WTC11 (cell line): ENCODE measurements at regions not wholly inside any gene's neighbourhood (a gene's known extent, or its start where the extent isn't known, plus 50 kb on each side); places are given as distances from the start of the nearest gene placed in this dataset.

ENCODE experiments used
- ATAC-seq: fragments of 200-7000 bp; cut with Tn5 transposase; 2 replicates; pipeline ENCODE4 v1.10.0; 2021; ENCODE audit warnings: mild to moderate bottlenecking, moderate library complexity
- CTCF ChIA-PET: fragments of 300-600 bp; sonication (Branson Sonifier 250); formaldehyde crosslinking; loops from one replicate; lab custom pipeline; 2021; ENCODE audit warnings: antibody characterized with exemption; lab: Charles Lee
- POLR2A ChIA-PET: fragments of 350-600 bp; sonication (Branson Sonifier 250); formaldehyde crosslinking; loops from one replicate; lab custom pipeline; 2021; ENCODE audit warnings: antibody characterized with exemption; lab: Charles Lee
- DNase-seq: peaks from one replicate; pipeline ENCODE4 v3.0.0; 2021; ENCODE audit warnings: low spot score
- H3K27ac Mint-ChIP-seq: 2 replicates; pipeline ENCODE4 v1.8.0; 2021; ENCODE audit warnings: mixed read lengths
- H3K27me3 Mint-ChIP-seq: 2 replicates; pipeline ENCODE4 v1.8.0; 2021; ENCODE audit warnings: low read depth, mild to moderate bottlenecking, moderate library complexity, mixed read lengths
- H3K36me3 Mint-ChIP-seq: 2 replicates; pipeline ENCODE4 v1.8.0; 2021; ENCODE audit warnings: mixed read lengths
- H3K4me1 Mint-ChIP-seq: 2 replicates; pipeline ENCODE4 v1.8.0; 2022; ENCODE audit warnings: mixed read lengths
- H3K4me3 Mint-ChIP-seq: 2 replicates; pipeline ENCODE4 v1.8.0; 2021; ENCODE audit warnings: mild to moderate bottlenecking, moderate library complexity, mixed read lengths
- H3K9me3 Mint-ChIP-seq: 2 replicates; pipeline ENCODE4 v1.8.0; 2021; ENCODE audit warnings: mixed read lengths
- ETV6 ChIP-seq: sonication (generic); formaldehyde crosslinking; IDR thresholded peaks from 2 replicates; pipeline ENCODE4 v1.8.1; 2022; ENCODE audit warnings: mild to moderate bottlenecking, missing genetic modification reagents
- GABPB1 ChIP-seq: sonication (generic); formaldehyde crosslinking; IDR thresholded peaks from 2 replicates; pipeline ENCODE4 v1.8.1; 2023; ENCODE audit warnings: mild to moderate bottlenecking, missing genetic modification reagents
- GRHL2 ChIP-seq: fragments of 250-450 bp; sonication (Bioruptor Pico); IDR thresholded peaks from 2 replicates; pipeline ENCODE4 v1.8.0; 2022; ENCODE audit warnings: mild to moderate bottlenecking, moderate library complexity; ENCODE audit not compliant: insufficient replicate concordance, severe bottlenecking
- GTF2I ChIP-seq: fragments of 250-450 bp; sonication (Bioruptor Pico); conservative IDR thresholded peaks from 2 replicates; pipeline ENCODE4 v1.4.0; 2021; ENCODE audit warnings: mild to moderate bottlenecking
- JUN ChIP-seq: sonication (generic); formaldehyde crosslinking; IDR thresholded peaks from 2 replicates; pipeline ENCODE4 v1.8.0; 2023; ENCODE audit warnings: mild to moderate bottlenecking, missing genetic modification reagents
- NFYB ChIP-seq: sonication (generic); formaldehyde crosslinking; conservative IDR thresholded peaks from 2 replicates; pipeline ENCODE4 v1.8.0; 2022; ENCODE audit warnings: low read depth, missing genetic modification reagents
- NR2C2 ChIP-seq: sonication (generic); formaldehyde crosslinking; IDR thresholded peaks from 2 replicates; pipeline ENCODE4 v1.8.0; 2022; ENCODE audit warnings: mild to moderate bottlenecking, missing genetic modification reagents
- TP53 ChIP-seq: sonication (generic); formaldehyde crosslinking; IDR thresholded peaks from 2 replicates; pipeline ENCODE4 v1.8.1; 2023; ENCODE audit warnings: mild to moderate bottlenecking, missing genetic modification reagents
- ZBTB21 ChIP-seq: sonication (generic); formaldehyde crosslinking; IDR thresholded peaks from 2 replicates; pipeline ENCODE4 v1.8.1; 2023; ENCODE audit warnings: mild to moderate bottlenecking, missing genetic modification reagents, borderline replicate concordance
- ZNF416 ChIP-seq: fragments of 250-450 bp; sonication (Bioruptor Pico); IDR thresholded peaks from 2 replicates; pipeline ENCODE4 v1.9.0; 2021; ENCODE audit warnings: mild to moderate bottlenecking, inconsistent platforms
- ZNF671 ChIP-seq: fragments of 250-450 bp; sonication (Bioruptor Pico); IDR thresholded peaks from 2 replicates; pipeline ENCODE4 v1.8.0; 2021; ENCODE audit warnings: mild to moderate bottlenecking
- TF ChIP-seq, protein P1 (sequence below): fragments of 250-450 bp; sonication (Bioruptor Pico); IDR thresholded peaks from 2 replicates; pipeline ENCODE4 v1.8.0; 2021; ENCODE audit warnings: mild to moderate bottlenecking
- TF ChIP-seq, protein P2 (sequence below): sonication (generic); formaldehyde crosslinking; IDR thresholded peaks from 2 replicates; pipeline ENCODE4 v1.8.1; 2023; ENCODE audit warnings: mild to moderate bottlenecking, missing genetic modification reagents, moderate library complexity
- TF ChIP-seq, protein P3 (sequence below): fragments of 250-450 bp; sonication (Bioruptor Pico); IDR thresholded peaks from 2 replicates; pipeline ENCODE4 v1.9.0; 2021; ENCODE audit warnings: mild to moderate bottlenecking, borderline replicate concordance
- TF ChIP-seq, protein P4 (sequence below): sonication (generic); formaldehyde crosslinking; IDR thresholded peaks from 2 replicates; pipeline ENCODE4 v1.8.0; 2022; ENCODE audit warnings: mild to moderate bottlenecking, missing genetic modification reagents
- TF ChIP-seq, protein P5 (sequence below): sonication (generic); formaldehyde crosslinking; IDR thresholded peaks from 2 replicates; pipeline ENCODE4 v1.8.1; 2023; ENCODE audit warnings: mild to moderate bottlenecking, missing genetic modification reagents, moderate library complexity

DNA sequence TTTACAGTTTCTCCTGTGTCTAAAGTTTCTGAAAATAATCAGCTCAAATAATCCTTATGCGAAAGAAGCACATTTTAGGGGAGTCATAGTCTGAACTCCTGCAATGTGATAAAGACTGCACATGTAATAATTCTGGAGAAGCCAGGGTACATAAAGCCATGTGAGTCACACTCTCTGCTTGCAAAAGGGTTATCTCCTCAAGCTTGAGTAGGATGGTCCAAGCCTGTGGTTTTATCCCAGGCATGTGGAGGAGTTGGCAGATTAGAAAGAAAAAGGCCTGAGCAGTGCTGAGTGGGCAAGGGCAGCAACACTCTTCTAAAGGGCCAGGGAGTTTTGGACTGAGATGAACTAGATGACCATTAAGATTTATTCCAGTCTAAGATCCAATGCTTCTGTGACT lies 220.4 kb downstream of the RHOU start:
- no peak overlapping the region for H3K27ac Mint-ChIP-seq
- no peak for TF ChIP-seq JUN (CRISPR knock-in tag)
- H3K27me3 Mint-ChIP-seq: no peaks in the 10 kb centered on the region
- peaks cover 15% of the 10 kb centered on the region for H3K9me3 Mint-ChIP-seq
- no peak for ATAC-seq
- H3K36me3 Mint-ChIP-seq: no peaks in the 10 kb centered on the region
- peaks cover 8% of the 10 kb centered on the region; the same call in 1 of the 2 replicates for H3K4me1 Mint-ChIP-seq
- POLR2A ChIA-PET: no interaction called here
- no peak for DNase-seq
- CTCF ChIA-PET: no interaction called here
- H3K4me3 Mint-ChIP-seq: no peak overlapping the region

DNA sequence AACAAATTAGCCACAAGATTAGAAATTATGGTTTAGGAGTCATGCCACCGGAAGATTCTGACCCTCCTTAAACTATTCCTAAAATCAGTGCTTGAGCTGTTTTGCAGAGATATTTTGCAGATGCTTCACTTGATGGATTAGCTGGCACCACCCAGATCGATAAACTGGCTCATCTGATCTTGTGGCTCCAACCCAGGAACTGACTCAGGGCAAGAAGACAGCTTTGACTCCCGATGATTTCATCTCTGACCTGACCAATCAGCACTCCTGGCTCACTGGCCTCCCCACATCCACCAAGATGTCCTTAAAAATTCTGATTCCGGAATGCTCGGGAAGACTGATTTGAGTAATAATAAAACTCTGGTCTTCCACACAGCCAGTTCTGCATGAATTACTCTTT lies 221.6 kb downstream of the RHOU start:
- Mint-ChIP-seq H3K4me3 (no peak overlapping the region), H3K27ac (no peak overlapping the region), H3K9me3 (peaks cover 15% of the 10 kb centered on the region), H3K27me3 (no peaks in the 10 kb centered on the region), H3K36me3 (no peaks in the 10 kb centered on the region), H3K4me1 (peaks cover 8% of the 10 kb centered on the region; the same call in 1 of the 2 replicates)
- no peak for ATAC-seq
- CTCF ChIA-PET: no interaction called here
- DNase-seq: no peak
- TF ChIP-seq ZBTB21 (CRISPR knock-in tag): no peak
- no peak for TF ChIP-seq GABPB1 (CRISPR knock-in tag)
- POLR2A ChIA-PET: no interaction called here

DNA sequence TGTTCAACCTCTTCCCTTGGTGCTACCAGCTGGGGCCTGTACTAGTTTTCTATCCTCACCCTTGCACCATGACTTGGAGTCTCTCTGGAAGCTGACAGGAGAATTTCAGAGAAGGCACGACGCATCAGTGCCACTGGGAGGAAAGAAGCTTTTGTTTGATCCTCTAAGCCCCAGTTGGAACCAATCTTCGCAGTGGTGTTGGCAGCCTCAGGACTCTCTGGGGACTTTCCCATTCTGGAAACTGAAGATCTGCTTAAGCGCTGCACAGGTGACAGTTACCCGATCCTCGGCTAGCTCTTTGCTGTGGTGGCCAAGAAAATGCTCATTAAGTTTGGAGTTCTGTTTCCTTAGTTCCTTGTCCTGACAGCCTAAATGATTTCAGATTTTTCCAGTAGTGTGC lies 222.3 kb downstream of the RHOU start:
- TF ChIP-seq TP53 (no peak), GTF2I (no peak), GRHL2 (no peak)
- TF ChIP-seq, all 79 proteins: peak for 0
- no peak for ATAC-seq
- Mint-ChIP-seq H3K4me1 (peaks cover 8% of the 10 kb centered on the region; the same call in 1 of the 2 replicates), H3K4me3 (no peak overlapping the region), H3K36me3 (no peaks in the 10 kb centered on the region), H3K27ac (no peak overlapping the region), H3K9me3 (peaks cover 15% of the 10 kb centered on the region), H3K27me3 (no peaks in the 10 kb centered on the region)
- DNase-seq: no peak
- POLR2A ChIA-PET: no interaction called here
- CTCF ChIA-PET: no interaction called here

DNA sequence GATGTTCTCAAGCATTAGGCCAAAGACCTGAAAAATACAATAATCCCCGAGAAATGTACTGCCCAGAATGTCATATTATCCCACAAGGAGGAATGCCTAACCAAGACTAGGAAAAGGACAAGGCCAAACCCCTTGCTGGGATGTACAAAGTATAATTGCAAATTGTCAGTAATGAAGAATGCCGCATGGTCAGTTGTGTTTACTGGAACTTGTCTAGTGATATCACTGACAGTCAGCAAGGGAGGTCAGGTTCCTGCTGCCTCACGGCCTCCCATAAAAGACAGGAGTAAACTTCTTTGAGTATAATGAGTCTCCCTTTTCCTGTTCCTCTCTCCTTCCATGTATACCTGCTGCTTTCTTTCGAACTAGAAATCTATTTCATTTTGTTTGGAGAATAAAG lies 222.8 kb downstream of the RHOU start:
- ChIA-PET CTCF (no interaction called here), POLR2A (no interaction called here)
- no peak for ATAC-seq
- Mint-ChIP-seq H3K27me3 (no peaks in the 10 kb centered on the region), H3K36me3 (no peaks in the 10 kb centered on the region), H3K4me3 (no peak overlapping the region), H3K27ac (no peak overlapping the region), H3K4me1 (peaks cover 8% of the 10 kb centered on the region; the same call in 1 of the 2 replicates), H3K9me3 (peaks cover 15% of the 10 kb centered on the region)
- TF ChIP-seq, protein P1, sequence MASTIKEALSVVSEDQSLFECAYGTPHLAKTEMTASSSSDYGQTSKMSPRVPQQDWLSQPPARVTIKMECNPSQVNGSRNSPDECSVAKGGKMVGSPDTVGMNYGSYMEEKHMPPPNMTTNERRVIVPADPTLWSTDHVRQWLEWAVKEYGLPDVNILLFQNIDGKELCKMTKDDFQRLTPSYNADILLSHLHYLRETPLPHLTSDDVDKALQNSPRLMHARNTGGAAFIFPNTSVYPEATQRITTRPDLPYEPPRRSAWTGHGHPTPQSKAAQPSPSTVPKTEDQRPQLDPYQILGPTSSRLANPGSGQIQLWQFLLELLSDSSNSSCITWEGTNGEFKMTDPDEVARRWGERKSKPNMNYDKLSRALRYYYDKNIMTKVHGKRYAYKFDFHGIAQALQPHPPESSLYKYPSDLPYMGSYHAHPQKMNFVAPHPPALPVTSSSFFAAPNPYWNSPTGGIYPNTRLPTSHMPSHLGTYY (CRISPR knock-in tag): no peak
- TF ChIP-seq, protein P2, sequence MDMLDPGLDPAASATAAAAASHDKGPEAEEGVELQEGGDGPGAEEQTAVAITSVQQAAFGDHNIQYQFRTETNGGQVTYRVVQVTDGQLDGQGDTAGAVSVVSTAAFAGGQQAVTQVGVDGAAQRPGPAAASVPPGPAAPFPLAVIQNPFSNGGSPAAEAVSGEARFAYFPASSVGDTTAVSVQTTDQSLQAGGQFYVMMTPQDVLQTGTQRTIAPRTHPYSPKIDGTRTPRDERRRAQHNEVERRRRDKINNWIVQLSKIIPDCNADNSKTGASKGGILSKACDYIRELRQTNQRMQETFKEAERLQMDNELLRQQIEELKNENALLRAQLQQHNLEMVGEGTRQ (CRISPR knock-in tag): no peak
- TF ChIP-seq JUN (CRISPR knock-in tag): no peak
- TF ChIP-seq ZNF416 (CRISPR knock-in tag): no peak
- TF ChIP-seq NFYB (CRISPR knock-in tag): no peak
- TF ChIP-seq, protein P3, sequence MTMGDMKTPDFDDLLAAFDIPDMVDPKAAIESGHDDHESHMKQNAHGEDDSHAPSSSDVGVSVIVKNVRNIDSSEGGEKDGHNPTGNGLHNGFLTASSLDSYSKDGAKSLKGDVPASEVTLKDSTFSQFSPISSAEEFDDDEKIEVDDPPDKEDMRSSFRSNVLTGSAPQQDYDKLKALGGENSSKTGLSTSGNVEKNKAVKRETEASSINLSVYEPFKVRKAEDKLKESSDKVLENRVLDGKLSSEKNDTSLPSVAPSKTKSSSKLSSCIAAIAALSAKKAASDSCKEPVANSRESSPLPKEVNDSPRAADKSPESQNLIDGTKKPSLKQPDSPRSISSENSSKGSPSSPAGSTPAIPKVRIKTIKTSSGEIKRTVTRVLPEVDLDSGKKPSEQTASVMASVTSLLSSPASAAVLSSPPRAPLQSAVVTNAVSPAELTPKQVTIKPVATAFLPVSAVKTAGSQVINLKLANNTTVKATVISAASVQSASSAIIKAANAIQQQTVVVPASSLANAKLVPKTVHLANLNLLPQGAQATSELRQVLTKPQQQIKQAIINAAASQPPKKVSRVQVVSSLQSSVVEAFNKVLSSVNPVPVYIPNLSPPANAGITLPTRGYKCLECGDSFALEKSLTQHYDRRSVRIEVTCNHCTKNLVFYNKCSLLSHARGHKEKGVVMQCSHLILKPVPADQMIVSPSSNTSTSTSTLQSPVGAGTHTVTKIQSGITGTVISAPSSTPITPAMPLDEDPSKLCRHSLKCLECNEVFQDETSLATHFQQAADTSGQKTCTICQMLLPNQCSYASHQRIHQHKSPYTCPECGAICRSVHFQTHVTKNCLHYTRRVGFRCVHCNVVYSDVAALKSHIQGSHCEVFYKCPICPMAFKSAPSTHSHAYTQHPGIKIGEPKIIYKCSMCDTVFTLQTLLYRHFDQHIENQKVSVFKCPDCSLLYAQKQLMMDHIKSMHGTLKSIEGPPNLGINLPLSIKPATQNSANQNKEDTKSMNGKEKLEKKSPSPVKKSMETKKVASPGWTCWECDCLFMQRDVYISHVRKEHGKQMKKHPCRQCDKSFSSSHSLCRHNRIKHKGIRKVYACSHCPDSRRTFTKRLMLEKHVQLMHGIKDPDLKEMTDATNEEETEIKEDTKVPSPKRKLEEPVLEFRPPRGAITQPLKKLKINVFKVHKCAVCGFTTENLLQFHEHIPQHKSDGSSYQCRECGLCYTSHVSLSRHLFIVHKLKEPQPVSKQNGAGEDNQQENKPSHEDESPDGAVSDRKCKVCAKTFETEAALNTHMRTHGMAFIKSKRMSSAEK (CRISPR knock-in tag): no peak
- no peak for TF ChIP-seq GRHL2
- TF ChIP-seq, protein P4, sequence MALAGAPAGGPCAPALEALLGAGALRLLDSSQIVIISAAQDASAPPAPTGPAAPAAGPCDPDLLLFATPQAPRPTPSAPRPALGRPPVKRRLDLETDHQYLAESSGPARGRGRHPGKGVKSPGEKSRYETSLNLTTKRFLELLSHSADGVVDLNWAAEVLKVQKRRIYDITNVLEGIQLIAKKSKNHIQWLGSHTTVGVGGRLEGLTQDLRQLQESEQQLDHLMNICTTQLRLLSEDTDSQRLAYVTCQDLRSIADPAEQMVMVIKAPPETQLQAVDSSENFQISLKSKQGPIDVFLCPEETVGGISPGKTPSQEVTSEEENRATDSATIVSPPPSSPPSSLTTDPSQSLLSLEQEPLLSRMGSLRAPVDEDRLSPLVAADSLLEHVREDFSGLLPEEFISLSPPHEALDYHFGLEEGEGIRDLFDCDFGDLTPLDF: no peak
- no peak for TF ChIP-seq ETV6 (CRISPR knock-in tag)
- TF ChIP-seq ZNF671: no peak
- TF ChIP-seq, protein P5, sequence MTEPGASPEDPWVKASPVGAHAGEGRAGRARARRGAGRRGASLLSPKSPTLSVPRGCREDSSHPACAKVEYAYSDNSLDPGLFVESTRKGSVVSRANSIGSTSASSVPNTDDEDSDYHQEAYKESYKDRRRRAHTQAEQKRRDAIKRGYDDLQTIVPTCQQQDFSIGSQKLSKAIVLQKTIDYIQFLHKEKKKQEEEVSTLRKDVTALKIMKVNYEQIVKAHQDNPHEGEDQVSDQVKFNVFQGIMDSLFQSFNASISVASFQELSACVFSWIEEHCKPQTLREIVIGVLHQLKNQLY (CRISPR knock-in tag): no peak
- no peak for TF ChIP-seq NR2C2 (CRISPR knock-in tag)
- DNase-seq: no peak
